SK-N-MC (cell line): ENCODE measurements at regions not wholly inside any gene's neighbourhood (a gene's known extent, or its start where the extent isn't known, plus 50 kb on each side); places are given as distances from the start of the nearest gene placed in this dataset.

ENCODE experiments used
- EZH2 ChIP-seq: fragments of 200-600 bp; sonication (generic); IDR thresholded peaks from one replicate; pipeline ENCODE4 v1.6.1; 2017; ENCODE audit warnings: antibody characterized with exemption
- FOXP2 ChIP-seq: optimal IDR thresholded peaks from 2 replicates; pipeline ENCODE3; 2011; ENCODE audit warnings: mild to moderate bottlenecking, moderate library complexity; ENCODE audit not compliant: insufficient read depth; ENCODE audit errors: extremely low read length, control extremely low read depth
- POLR2AphosphoS5 ChIP-seq: IDR thresholded peaks from 2 replicates; pipeline ENCODE4 v1.6.1; 2012; ENCODE audit warnings: mild to moderate bottlenecking, low read depth, low read length, borderline replicate concordance

DNA sequence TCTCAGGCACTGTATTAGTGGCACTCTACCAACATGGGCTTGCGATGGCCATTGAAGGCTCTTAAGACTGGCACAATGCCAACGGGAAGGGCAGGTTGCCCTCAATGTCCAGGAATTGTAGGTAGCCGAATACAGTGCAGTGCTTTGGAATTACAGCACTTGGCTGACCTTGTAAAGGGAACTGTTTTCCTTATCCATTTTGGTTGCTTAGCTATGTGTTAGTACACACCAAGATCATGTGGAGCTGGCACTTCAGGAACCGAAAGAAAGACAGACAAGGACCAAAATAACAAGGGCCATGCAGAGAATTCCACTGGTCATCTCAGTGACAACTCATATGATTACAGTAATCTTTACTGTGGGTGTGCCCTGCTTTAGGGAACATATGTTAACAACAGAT, 72.7 kb downstream of the DYRK2 start:
- TF ChIP-seq EZH2 (no peak), POLR2AphosphoS5 (no peak), FOXP2 (no peak)
